Tongue (tissue), 1 donor: ENCODE measurements at regions not wholly inside any gene's neighbourhood (a gene's known extent, or its start where the extent isn't known, plus 50 kb on each side); places are given as distances from the start of the nearest gene placed in this dataset.

ENCODE experiments used
- DNase-seq: peaks from one replicate; pipeline ENCODE4 v3.0.0-alpha.2; 2015

GRCh38 chr20:24762791-24763350 lies 186.2 kb upstream of the CST7 start:
- DNase-seq = no peak

- DNase-seq = no peak
These were observed 185.6 kb upstream of the CST7 start for GRCh38 chr20:24763386-24764026.

GRCh38 chr20:24764027-24764793 lies 184.9 kb upstream of the CST7 start:
- DNase-seq = no peak

- DNase-seq = no peak
These were observed 184.3 kb upstream of the CST7 start for GRCh38 chr20:24764794-24765202.

- DNase-seq = no peak
These were observed 183.5 kb upstream of the CST7 start for GRCh38 chr20:24765316-24766142.

- no peak for DNase-seq
These were observed 182.9 kb upstream of the CST7 start for GRCh38 chr20:24766143-24766527.

- peak; percentile 45 for DNase-seq
These were observed 182.0 kb upstream of the CST7 start for GRCh38 chr20:24766826-24767622.

GRCh38 chr20:24767623-24768100 lies 181.4 kb upstream of the CST7 start:
- DNase-seq = no peak

GRCh38 chr20:24768201-24768636 lies 180.8 kb upstream of the CST7 start:
- DNase-seq = peak; percentile 17

- peak; percentile 84 for DNase-seq
These were observed 180.1 kb upstream of the CST7 start for GRCh38 chr20:24768713-24769601.

GRCh38 chr20:24769878-24770627 lies 179.0 kb upstream of the CST7 start:
- no peak for DNase-seq

GRCh38 chr20:24770628-24771541 lies 178.2 kb upstream of the CST7 start:
- no peak for DNase-seq

GRCh38 chr20:24771542-24772061 lies 177.5 kb upstream of the CST7 start:
- DNase-seq = no peak

- no peak for DNase-seq
These were observed 176.4 kb upstream of the CST7 start for GRCh38 chr20:24772667-24773066.

- DNase-seq = peak; percentile 60
These were observed 175.9 kb upstream of the CST7 start for GRCh38 chr20:24773168-24773567.

- DNase-seq = peak; percentile 25
These were observed 175.3 kb upstream of the CST7 start for GRCh38 chr20:24773751-24774201.

- no peak for DNase-seq
These were observed 173.1 kb upstream of the CST7 start for GRCh38 chr20:24775966-24776365.

- DNase-seq = no peak
These were observed 172.3 kb upstream of the CST7 start for GRCh38 chr20:24776755-24777271.
